Adrenal gland (tissue), 5 donors: ENCODE measurements at regions not wholly inside any gene's neighbourhood (a gene's known extent, or its start where the extent isn't known, plus 50 kb on each side); places are given as distances from the start of the nearest gene placed in this dataset.

Experiments used
- CTCF ChIP-seq, 6 experiments: fragments of 450-650 bp in 4 of 6; fragments of 200-600 bp in 2 of 6; sonication (generic) in 1 of 6; IDR thresholded peaks; 1 replicate in 5 of 6; 2 replicates in 1 of 6; pipeline versions ENCODE4 v1.5.1 to v1.8.0; 2016 to 2021; ENCODE audit warnings: antibody characterized with exemption in 6 of 6, mild to moderate bottlenecking in 2 of 6, moderate library complexity in 1 of 6
- POLR2A ChIP-seq, 2 donors: fragments of 450-650 bp; IDR thresholded peaks; one replicate each; pipeline ENCODE4 v1.6.1; 2017; ENCODE audit warnings: antibody characterized with exemption in 2 of 2, mild to moderate bottlenecking in 2 of 2, moderate library complexity in 1 of 2
- donor health status: DM: no; HTN: no; CAD: no.

- TF ChIP-seq CTCF (IDR thresholded peaks at IDR 0.05) (no peak), POLR2A (IDR thresholded peaks at IDR 0.05) (no peak)
Measured at GRCh38 chr18:45317948-45318640, 297.2 kb upstream of the SLC14A2 start.
